ENCODE measurements at regions not wholly inside any gene's neighbourhood (a gene's known extent, or its start where the extent isn't known, plus 50 kb on each side); places are given as distances from the start of the nearest gene placed in this dataset.
"Not testable (repeated sequence)": the region's sequence is repeated elsewhere in the genome, so short reads cannot be mapped to it uniquely, and the experiment has no call there.

DNA sequence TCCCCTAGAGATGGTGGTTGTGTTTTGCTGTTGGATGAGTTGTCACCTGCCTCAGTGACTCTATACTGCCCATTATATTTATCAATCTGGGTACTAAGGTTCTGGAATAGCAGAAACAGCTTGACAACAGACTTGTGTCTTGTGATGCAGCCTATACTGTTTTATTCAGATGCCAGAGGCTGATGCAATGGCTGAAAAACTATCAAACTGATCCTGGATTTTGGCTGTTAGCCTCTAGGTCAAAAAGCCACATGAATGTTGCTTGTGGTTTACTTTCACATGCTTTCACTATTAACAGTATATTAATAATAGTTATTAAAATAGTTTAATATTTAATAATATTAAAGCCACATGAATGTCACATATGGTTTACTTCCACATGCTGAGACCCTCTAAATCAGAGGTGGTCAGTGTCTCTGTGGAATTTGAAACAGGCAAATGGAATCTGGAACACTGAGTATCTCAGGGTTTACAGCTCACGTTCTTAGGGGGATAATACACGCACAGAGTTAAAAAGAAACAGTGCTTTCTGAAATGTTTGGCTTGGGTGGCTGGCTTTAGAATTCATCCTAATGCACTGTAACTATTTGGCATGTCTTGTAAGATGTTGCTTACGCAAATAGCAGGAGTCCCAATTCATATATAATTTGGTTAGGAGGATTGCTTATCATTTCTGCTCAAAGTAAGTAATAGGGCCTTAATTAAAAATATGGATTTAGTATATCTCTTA lies 82.5 kb upstream of the LCORL start:
- no peak for DNase-seq
- TF ChIP-seq GATA1 (IDR thresholded peaks at IDR 0.05; ENCODE audit: low read depth, low read length) = no peak
- no peak for TF ChIP-seq POLR2A (IDR thresholded peaks at IDR 0.05; ENCODE audit: low read length)

DNA sequence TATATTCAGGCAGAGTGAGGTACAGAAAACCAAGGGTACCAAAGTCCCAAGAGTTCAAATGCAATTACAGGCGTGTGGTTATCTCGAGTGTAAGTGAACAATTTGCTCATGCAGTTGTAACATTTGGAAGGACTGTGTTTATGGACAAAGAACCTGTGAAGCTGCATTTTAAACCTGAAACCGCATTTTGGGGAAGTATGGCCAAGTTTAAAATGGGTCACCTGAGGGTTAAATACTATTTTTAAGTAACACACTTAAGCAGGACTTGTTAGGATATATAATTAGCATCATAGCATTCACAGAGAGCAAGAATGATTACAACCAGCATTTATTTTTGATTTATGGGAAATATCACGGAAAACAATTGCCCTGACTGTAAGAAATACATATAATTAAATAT lies 79.1 kb upstream of the LCORL start:
- no peak for DNase-seq
- TF ChIP-seq GATA1 (IDR thresholded peaks at IDR 0.05; ENCODE audit: low read depth, low read length) = no peak
- TF ChIP-seq POLR2A (IDR thresholded peaks at IDR 0.05; ENCODE audit: low read length) = no peak

DNA sequence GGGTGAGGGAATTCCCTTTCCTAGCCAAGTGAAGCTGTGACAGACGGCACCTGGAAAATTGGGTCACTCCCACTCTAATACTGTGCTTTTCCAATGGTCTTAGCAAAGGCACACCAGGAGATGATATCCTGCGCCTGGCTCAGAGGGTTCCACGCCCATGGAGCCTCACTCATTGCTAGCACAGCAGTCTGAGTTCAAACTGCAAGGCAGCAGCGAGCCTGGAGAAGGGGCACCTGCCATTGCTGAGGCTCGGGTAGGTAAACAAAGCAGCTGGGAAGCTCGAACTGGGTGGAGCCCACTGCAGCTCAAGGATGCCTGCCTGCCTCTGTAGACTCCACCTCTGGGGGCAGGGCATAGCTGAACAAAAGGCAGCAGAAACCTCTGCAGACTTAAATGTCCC lies 68.9 kb upstream of the LCORL start:
- not testable (repeated sequence) for DNase-seq

DNA sequence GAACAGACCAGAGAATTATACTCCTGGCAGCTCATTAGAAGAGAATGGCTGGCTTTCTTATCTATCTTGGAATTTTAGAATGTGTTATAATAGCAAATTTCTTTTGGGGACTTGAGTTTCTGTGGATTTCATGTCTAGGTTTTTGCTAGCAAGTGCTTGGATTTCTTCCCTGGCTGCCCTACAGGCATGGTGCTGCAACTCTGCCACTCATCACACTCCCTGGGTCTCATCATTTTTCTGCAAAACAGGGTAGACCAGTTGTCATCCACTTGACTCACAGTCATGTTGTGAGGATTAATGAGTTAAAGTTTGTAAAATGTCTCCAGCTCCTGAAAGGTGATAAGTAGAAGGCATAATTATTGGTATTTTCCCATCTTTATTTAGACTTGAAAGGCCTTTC lies 60.7 kb upstream of the LCORL start:
- no peak for TF ChIP-seq GATA1 (IDR thresholded peaks at IDR 0.05; ENCODE audit: low read depth, low read length)
- TF ChIP-seq POLR2A (IDR thresholded peaks at IDR 0.05; ENCODE audit: low read length) = no peak
- DNase-seq = no peak

DNA sequence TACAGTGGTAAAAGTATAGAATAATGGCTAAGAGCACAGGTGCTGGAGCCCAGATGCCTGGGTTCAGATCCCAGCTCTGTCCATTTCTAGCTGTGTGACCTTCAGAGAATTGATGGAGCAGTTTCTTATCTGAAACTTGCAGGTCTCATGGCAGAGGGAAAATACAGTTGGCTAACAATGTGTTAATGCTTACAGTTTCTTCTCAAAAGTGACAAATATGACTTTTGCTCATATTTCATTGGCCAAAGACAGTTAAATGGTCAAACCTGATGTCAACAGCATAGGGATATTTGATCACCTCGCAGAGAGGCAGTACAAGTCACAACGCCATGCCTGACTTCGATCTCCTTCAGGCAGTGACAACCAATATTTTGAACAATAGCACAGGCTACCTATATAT lies 60.2 kb upstream of the LCORL start:
- DNase-seq = no peak
- no peak for TF ChIP-seq GATA1 (IDR thresholded peaks at IDR 0.05; ENCODE audit: low read depth, low read length)
- no peak for TF ChIP-seq POLR2A (IDR thresholded peaks at IDR 0.05; ENCODE audit: low read length)

DNA sequence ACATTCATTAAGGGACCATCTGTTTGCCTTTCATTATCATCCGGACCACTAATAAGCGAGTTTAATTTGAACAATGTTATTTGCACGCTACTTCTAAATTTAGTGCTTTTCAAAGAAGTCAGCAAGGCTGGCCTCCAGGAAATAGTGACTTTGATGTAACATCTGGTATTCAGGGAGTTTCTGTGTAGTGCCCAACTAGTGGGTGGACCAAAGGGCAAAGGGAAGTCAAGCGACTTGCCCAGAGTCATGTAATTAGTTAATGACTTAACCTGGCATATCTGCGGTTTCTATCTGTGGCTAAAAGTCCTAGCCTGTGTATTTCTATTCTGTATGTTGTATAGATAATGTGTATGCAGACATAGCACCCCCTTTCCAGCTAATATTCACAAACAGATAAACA lies 56.3 kb upstream of the LCORL start:
- TF ChIP-seq GATA1 (IDR thresholded peaks at IDR 0.05; ENCODE audit: low read depth, low read length) (no peak), POLR2A (IDR thresholded peaks at IDR 0.05; ENCODE audit: low read length) (no peak)
- DNase-seq = no peak

DNA sequence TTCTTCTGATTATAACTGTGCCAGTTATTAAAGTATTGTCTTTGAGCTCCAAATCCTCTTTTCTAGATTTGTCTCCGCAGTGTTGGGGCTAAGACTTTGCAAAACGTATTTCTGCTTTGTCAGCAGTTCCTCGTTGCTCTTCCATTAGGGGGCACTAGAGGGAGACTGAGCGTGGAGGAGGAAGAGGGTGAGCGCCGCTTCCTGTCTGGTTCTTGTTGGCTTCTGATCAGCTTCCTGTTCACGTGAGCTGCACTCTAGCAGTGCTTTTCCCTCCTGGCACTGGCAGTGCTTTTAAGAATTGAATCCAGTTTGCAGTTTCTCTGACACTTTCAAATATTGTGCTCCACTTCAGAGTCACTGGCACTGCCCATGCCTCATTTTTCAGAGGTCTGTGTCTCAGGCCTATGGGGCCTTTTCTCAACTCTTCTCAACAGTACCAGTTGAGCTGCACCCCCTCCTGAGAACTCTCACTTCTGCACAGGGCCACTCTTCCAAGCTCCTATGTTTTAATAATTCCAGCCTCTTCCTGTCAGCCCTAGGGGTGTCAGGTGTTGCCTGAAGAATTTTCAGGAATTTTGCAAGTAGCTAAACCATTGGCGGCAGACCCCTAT lies 54.4 kb upstream of the LCORL start:
- peak; percentile 43 to 56 for DNase-seq
- TF ChIP-seq GATA1 (IDR thresholded peaks at IDR 0.05; ENCODE audit: low read depth, low read length) = no peak

DNA sequence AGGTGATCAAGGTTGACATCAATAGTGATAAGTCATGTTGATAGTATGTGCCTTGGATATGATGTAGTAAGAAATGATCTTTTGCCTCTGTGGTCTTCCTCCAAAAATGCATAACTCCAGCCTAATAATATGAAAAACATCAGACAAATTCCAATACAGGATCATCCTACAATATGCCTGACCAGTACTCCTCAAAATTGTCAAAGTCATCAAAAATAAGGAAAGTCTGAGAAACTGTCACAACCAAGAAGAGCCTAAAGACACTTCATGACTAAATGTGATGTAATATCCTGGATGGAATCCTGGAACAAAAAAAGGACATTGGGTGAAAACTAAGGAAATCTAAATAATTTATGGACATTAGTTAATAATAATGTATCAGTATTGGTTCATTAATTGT lies 50.3 kb upstream of the LCORL start:
- TF ChIP-seq GATA1 (IDR thresholded peaks at IDR 0.05; ENCODE audit: low read depth, low read length) = no peak
- no peak for TF ChIP-seq POLR2A (IDR thresholded peaks at IDR 0.05; ENCODE audit: low read length)
- no peak for DNase-seq

All from erythroblast (primary cell).